GM12878 (cell line): ENCODE measurements at regions not wholly inside any gene's neighbourhood (a gene's known extent, or its start where the extent isn't known, plus 50 kb on each side); places are given as distances from the start of the nearest gene placed in this dataset.
A peak's percentile ranks its signal among the peaks of the same experiment; 100 is the strongest.

Experiments
- BMI1 ChIP-seq: fragments of 450-650 bp; IDR thresholded peaks from 2 replicates; pipeline ENCODE4 v1.6.1; 2016; ENCODE audit warnings: mild to moderate bottlenecking, moderate library complexity, borderline replicate concordance
- EZH2 ChIP-seq: IDR thresholded peaks from 2 replicates; pipeline ENCODE4 v1.6.1; 2012; ENCODE audit warnings: low read depth, mild to moderate bottlenecking, control low read depth, inconsistent platforms, low read length, borderline replicate concordance; ENCODE audit not compliant: control insufficient read depth
- GATAD2B ChIP-seq: fragments of 450-650 bp; conservative IDR thresholded peaks from 2 replicates; pipeline ENCODE4 v1.6.1; 2017; ENCODE audit warnings: low read depth, mild to moderate bottlenecking, moderate library complexity
- HDAC6 ChIP-seq: fragments of 200-600 bp; sonication (generic); IDR thresholded peaks from one replicate; pipeline ENCODE4 v1.8.0; 2017; ENCODE audit warnings: antibody characterized with exemption; ENCODE audit not compliant: unreplicated experiment
- KLF5 ChIP-seq: fragments of 450-650 bp; IDR thresholded peaks from 2 replicates; pipeline ENCODE4 v1.6.1; 2014; ENCODE audit warnings: mild to moderate bottlenecking; ENCODE audit not compliant: partially characterized antibody
- POLR2AphosphoS2 ChIP-seq: IDR thresholded peaks from 2 replicates; pipeline ENCODE4 v1.6.1; 2011; ENCODE audit warnings: low read depth, mild to moderate bottlenecking, low read length, improper control_type of control experiment, moderate library complexity
- RCOR1 ChIP-seq: conservative IDR thresholded peaks from 2 replicates; pipeline ENCODE4 v1.6.1; 2012; ENCODE audit warnings: low read depth, low read length, improper control_type of control experiment
- RUNX3 ChIP-seq: IDR thresholded peaks from 2 replicates; pipeline ENCODE4 v1.6.1; 2012; ENCODE audit warnings: low read length, inconsistent platforms
- SIN3A ChIP-seq: IDR thresholded peaks from 2 replicates; pipeline ENCODE4 v1.6.1; 2012; ENCODE audit warnings: low read depth, low read length, improper control_type of control experiment
- SMAD1 ChIP-seq: fragments of 450-650 bp; IDR thresholded peaks from 2 replicates; pipeline ENCODE4 v1.6.1; 2018; ENCODE audit warnings: mild to moderate bottlenecking, low read depth; ENCODE audit not compliant: partially characterized antibody
- SRF ChIP-seq, 2 experiments: IDR thresholded peaks; 2 replicates each; pipeline ENCODE4 v1.6.1; 2011; ENCODE audit warnings: low read depth in 2 of 2, low read length in 2 of 2, mild to moderate bottlenecking in 1 of 2, moderate library complexity in 1 of 2
- STAT3 ChIP-seq: IDR thresholded peaks from 2 replicates; pipeline ENCODE4 v1.6.1; 2011; ENCODE audit warnings: low read depth, low read length, improper control_type of control experiment
- TF ChIP-seq, protein P1 (sequence below): fragments of 450-650 bp; conservative IDR thresholded peaks from 2 replicates; pipeline ENCODE4 v1.6.1; 2017; ENCODE audit warnings: mild to moderate bottlenecking, moderate library complexity
- TF ChIP-seq, protein P2 (sequence below): IDR thresholded peaks from 2 replicates; pipeline ENCODE4 v1.6.1; 2012; ENCODE audit warnings: mild to moderate bottlenecking, low read depth, low read length
- TF ChIP-seq, protein P3 (sequence below): fragments of 450-650 bp; IDR thresholded peaks from 2 replicates; pipeline ENCODE4 v1.6.1; 2016; ENCODE audit warnings: mild to moderate bottlenecking
- TF ChIP-seq, protein P4 (sequence below): IDR thresholded peaks from 2 replicates; pipeline ENCODE4 v1.6.1; 2011; ENCODE audit warnings: borderline replicate concordance, low read depth, mild to moderate bottlenecking, moderate library complexity, mixed read lengths, low read length; ENCODE audit not compliant: insufficient read depth; ENCODE audit errors: extremely low read length
- TF ChIP-seq, protein P5 (sequence below): fragments of 450-650 bp; IDR thresholded peaks from 2 replicates; pipeline ENCODE4 v1.6.1; 2017; ENCODE audit warnings: borderline replicate concordance

DNA sequence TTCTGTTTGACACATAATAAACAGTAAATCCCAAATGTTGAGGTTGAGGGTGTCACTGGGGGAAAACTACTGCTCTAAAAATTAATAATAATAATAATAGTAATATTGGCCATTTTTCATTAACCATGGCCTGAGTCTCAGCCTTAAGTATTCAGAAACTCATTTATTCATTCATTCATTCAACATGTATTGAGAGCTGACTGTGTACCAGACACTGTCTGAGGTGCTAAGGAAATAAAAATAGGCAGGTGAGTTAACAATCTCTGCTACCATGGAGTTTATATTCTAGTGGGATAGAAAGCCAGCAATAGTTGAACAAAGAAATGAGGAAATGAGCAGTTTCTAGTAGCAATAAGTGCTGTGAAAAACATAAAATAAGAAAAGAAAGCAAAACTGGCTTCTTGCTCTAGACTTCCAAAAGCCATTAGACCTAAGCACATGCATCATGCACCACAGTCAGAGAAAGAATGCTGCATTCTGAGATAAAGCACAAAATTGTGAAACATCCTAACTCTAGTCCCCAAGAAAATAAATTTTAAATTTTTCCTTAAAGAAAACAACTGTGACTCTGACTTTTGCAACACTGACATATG, 278.7 kb downstream of the RCHY1 start (continued):
- no peak for TF ChIP-seq POLR2AphosphoS2
- no peak for TF ChIP-seq SIN3A
- no peak for TF ChIP-seq HDAC6
- no peak for TF ChIP-seq KLF5
- TF ChIP-seq, protein P1, sequence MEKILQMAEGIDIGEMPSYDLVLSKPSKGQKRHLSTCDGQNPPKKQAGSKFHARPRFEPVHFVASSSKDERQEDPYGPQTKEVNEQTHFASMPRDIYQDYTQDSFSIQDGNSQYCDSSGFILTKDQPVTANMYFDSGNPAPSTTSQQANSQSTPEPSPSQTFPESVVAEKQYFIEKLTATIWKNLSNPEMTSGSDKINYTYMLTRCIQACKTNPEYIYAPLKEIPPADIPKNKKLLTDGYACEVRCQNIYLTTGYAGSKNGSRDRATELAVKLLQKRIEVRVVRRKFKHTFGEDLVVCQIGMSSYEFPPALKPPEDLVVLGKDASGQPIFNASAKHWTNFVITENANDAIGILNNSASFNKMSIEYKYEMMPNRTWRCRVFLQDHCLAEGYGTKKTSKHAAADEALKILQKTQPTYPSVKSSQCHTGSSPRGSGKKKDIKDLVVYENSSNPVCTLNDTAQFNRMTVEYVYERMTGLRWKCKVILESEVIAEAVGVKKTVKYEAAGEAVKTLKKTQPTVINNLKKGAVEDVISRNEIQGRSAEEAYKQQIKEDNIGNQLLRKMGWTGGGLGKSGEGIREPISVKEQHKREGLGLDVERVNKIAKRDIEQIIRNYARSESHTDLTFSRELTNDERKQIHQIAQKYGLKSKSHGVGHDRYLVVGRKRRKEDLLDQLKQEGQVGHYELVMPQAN: no peak
- TF ChIP-seq SMAD1: no peak
- TF ChIP-seq RUNX3: peak; percentile 23
- TF ChIP-seq STAT3: no peak
- no peak for TF ChIP-seq BMI1
- no peak for TF ChIP-seq SRF (IDR thresholded peaks at IDR 0.05; ENCODE audit: low read depth in 2 of 2, low read length in 2 of 2)
- TF ChIP-seq, protein P2, sequence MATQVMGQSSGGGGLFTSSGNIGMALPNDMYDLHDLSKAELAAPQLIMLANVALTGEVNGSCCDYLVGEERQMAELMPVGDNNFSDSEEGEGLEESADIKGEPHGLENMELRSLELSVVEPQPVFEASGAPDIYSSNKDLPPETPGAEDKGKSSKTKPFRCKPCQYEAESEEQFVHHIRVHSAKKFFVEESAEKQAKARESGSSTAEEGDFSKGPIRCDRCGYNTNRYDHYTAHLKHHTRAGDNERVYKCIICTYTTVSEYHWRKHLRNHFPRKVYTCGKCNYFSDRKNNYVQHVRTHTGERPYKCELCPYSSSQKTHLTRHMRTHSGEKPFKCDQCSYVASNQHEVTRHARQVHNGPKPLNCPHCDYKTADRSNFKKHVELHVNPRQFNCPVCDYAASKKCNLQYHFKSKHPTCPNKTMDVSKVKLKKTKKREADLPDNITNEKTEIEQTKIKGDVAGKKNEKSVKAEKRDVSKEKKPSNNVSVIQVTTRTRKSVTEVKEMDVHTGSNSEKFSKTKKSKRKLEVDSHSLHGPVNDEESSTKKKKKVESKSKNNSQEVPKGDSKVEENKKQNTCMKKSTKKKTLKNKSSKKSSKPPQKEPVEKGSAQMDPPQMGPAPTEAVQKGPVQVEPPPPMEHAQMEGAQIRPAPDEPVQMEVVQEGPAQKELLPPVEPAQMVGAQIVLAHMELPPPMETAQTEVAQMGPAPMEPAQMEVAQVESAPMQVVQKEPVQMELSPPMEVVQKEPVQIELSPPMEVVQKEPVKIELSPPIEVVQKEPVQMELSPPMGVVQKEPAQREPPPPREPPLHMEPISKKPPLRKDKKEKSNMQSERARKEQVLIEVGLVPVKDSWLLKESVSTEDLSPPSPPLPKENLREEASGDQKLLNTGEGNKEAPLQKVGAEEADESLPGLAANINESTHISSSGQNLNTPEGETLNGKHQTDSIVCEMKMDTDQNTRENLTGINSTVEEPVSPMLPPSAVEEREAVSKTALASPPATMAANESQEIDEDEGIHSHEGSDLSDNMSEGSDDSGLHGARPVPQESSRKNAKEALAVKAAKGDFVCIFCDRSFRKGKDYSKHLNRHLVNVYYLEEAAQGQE: no peak
- no peak for TF ChIP-seq EZH2
- TF ChIP-seq, protein P3, sequence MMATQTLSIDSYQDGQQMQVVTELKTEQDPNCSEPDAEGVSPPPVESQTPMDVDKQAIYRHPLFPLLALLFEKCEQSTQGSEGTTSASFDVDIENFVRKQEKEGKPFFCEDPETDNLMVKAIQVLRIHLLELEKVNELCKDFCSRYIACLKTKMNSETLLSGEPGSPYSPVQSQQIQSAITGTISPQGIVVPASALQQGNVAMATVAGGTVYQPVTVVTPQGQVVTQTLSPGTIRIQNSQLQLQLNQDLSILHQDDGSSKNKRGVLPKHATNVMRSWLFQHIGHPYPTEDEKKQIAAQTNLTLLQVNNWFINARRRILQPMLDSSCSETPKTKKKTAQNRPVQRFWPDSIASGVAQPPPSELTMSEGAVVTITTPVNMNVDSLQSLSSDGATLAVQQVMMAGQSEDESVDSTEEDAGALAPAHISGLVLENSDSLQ: no peak
- TF ChIP-seq, protein P4, sequence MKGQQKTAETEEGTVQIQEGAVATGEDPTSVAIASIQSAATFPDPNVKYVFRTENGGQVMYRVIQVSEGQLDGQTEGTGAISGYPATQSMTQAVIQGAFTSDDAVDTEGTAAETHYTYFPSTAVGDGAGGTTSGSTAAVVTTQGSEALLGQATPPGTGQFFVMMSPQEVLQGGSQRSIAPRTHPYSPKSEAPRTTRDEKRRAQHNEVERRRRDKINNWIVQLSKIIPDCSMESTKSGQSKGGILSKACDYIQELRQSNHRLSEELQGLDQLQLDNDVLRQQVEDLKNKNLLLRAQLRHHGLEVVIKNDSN: no peak
- TF ChIP-seq, protein P5, sequence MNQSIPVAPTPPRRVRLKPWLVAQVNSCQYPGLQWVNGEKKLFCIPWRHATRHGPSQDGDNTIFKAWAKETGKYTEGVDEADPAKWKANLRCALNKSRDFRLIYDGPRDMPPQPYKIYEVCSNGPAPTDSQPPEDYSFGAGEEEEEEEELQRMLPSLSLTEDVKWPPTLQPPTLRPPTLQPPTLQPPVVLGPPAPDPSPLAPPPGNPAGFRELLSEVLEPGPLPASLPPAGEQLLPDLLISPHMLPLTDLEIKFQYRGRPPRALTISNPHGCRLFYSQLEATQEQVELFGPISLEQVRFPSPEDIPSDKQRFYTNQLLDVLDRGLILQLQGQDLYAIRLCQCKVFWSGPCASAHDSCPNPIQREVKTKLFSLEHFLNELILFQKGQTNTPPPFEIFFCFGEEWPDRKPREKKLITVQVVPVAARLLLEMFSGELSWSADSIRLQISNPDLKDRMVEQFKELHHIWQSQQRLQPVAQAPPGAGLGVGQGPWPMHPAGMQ: no peak
- no peak for TF ChIP-seq RCOR1
- no peak for TF ChIP-seq GATAD2B
